CD4-positive, alpha-beta T cell (primary cell): ENCODE measurements at regions not wholly inside any gene's neighbourhood (a gene's known extent, or its start where the extent isn't known, plus 50 kb on each side); places are given as distances from the start of the nearest gene placed in this dataset.

ENCODE experiments used
- ATAC-seq: fragments of 200-7000 bp; cut with Tn5 transposase; one replicate; pipeline ENCODE4 v1.10.0; 2022; ENCODE audit warnings: mild to moderate bottlenecking; ENCODE audit not compliant: poor library complexity
- CTCF ChIA-PET: fragments of 350-600 bp; sonication (Branson Sonifier 250); formaldehyde crosslinking; loops from one replicate; lab custom pipeline; 2021; ENCODE audit warnings: antibody characterized with exemption, inconsistent platforms; lab: Charles Lee
- POLR2A ChIA-PET: fragments of 350-600 bp; sonication (Branson Sonifier 250); formaldehyde crosslinking; loops from one replicate; lab custom pipeline; 2021; ENCODE audit warnings: antibody characterized with exemption, inconsistent platforms; lab: Charles Lee
- DNase-seq, 14 experiments: peaks; one replicate each; pipeline ENCODE4 v3.0.0-alpha.2; 2013 to 2020; ENCODE audit warnings: mixed read lengths in 2 of 14
- H3K27ac ChIP-seq, 2 donors: one replicate each; pipeline versions ENCODE4 v1.5.1 to v1.7.0; 2013; ENCODE audit warnings: low read length in 2 of 2, low read depth in 1 of 2, mild to moderate bottlenecking in 1 of 2
- H3K27me3 ChIP-seq, 2 experiments: 1 replicate in 1 of 2; 2 replicates in 1 of 2; pipeline versions ENCODE4 v1.6.1 to v1.7.0; 2013; ENCODE audit warnings: low read length in 2 of 2, control low read depth in 1 of 2, mild to moderate bottlenecking in 1 of 2, moderate library complexity in 1 of 2; ENCODE audit not compliant: insufficient read depth in 2 of 2, control insufficient read depth in 1 of 2
- H3K36me3 ChIP-seq: one replicate; pipeline ENCODE4 v1.6.1; 2013; ENCODE audit warnings: low read length, control low read depth; ENCODE audit not compliant: insufficient read depth
- H3K4me1 ChIP-seq: one replicate; pipeline ENCODE4 v1.6.1; 2013; ENCODE audit warnings: low read length, control low read depth; ENCODE audit not compliant: insufficient read depth
- H3K4me3 ChIP-seq: one replicate; pipeline ENCODE4 v1.5.1; 2013; ENCODE audit warnings: mild to moderate bottlenecking, low read length, moderate library complexity
- H3K9me3 ChIP-seq, 2 experiments: 1 replicate in 1 of 2; 2 replicates in 1 of 2; pipeline versions ENCODE4 v1.6.1 to v1.7.0; 2013; ENCODE audit warnings: low read length in 2 of 2, mild to moderate bottlenecking in 2 of 2, control low read depth in 1 of 2, moderate library complexity in 1 of 2; ENCODE audit not compliant: control insufficient read depth in 1 of 2, insufficient read depth in 1 of 2
- H3K27ac Mint-ChIP-seq: one replicate; pipeline ENCODE4 v1.8.0; 2020; ENCODE audit warnings: mixed read lengths
- H3K27me3 Mint-ChIP-seq: one replicate; pipeline ENCODE4 v1.8.0; 2021; ENCODE audit warnings: mixed read lengths
- H3K36me3 Mint-ChIP-seq: one replicate; pipeline ENCODE4 v1.8.0; 2021; ENCODE audit warnings: low read depth, mixed read lengths
- H3K4me1 Mint-ChIP-seq: one replicate; pipeline ENCODE4 v1.8.0; 2021; ENCODE audit warnings: low read depth, mixed read lengths
- H3K4me3 Mint-ChIP-seq: one replicate; pipeline ENCODE4 v1.8.0; 2020; ENCODE audit warnings: mild to moderate bottlenecking, mixed read lengths
- H3K9me3 Mint-ChIP-seq: one replicate; pipeline ENCODE4 v1.8.0; 2020; ENCODE audit warnings: mixed read lengths
- intact Hi-C, 2 experiments: fragments of 100-400 bp; cut with DNase I in 1 of 2; cut with micrococcal nuclease in 1 of 2; formaldehyde crosslinking; loops; one replicate each; pipeline versions ENCODE4 v1.15.1 to v1.9.0; 2023 to 2025; cut with DNase I, micrococcal nuclease
- TF ChIP-seq, protein P1 (sequence below): fragments of 200-600 bp; IDR thresholded peaks from one replicate; pipeline ENCODE4 v1.8.0; 2022; ENCODE audit warnings: antibody characterized with exemption, mild to moderate bottlenecking

GRCh38 chr6:167477688-167478087 is 152.8 kb downstream of the TTLL2 start:
- H3K4me3 ChIP-seq, result no peak overlapping the region
- no peaks in the 10 kb centered on the region for H3K9me3 ChIP-seq
- H3K9me3 Mint-ChIP-seq, result no peaks in the 10 kb centered on the region
- TF ChIP-seq, protein P1, sequence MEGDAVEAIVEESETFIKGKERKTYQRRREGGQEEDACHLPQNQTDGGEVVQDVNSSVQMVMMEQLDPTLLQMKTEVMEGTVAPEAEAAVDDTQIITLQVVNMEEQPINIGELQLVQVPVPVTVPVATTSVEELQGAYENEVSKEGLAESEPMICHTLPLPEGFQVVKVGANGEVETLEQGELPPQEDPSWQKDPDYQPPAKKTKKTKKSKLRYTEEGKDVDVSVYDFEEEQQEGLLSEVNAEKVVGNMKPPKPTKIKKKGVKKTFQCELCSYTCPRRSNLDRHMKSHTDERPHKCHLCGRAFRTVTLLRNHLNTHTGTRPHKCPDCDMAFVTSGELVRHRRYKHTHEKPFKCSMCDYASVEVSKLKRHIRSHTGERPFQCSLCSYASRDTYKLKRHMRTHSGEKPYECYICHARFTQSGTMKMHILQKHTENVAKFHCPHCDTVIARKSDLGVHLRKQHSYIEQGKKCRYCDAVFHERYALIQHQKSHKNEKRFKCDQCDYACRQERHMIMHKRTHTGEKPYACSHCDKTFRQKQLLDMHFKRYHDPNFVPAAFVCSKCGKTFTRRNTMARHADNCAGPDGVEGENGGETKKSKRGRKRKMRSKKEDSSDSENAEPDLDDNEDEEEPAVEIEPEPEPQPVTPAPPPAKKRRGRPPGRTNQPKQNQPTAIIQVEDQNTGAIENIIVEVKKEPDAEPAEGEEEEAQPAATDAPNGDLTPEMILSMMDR, result no peak
- POLR2A ChIA-PET, result no interaction called here
- intact Hi-C loops, result no loop called here
- CTCF ChIA-PET, result no interaction called here
- ATAC-seq, result no peak
- H3K4me1 Mint-ChIP-seq, result no peaks in the 10 kb centered on the region
- H3K36me3 Mint-ChIP-seq, result no peaks in the 10 kb centered on the region
- H3K4me3 Mint-ChIP-seq, result no peak overlapping the region
- no peak overlapping the region for H3K27ac ChIP-seq
- H3K36me3 ChIP-seq, result no peaks in the 10 kb centered on the region
- H3K27me3 ChIP-seq, result peaks cover 6 to 7% of the 10 kb centered on the region in 2 experiments
- no peak overlapping the region for H3K27ac Mint-ChIP-seq
- no peaks in the 10 kb centered on the region for H3K4me1 ChIP-seq
- peaks cover 36% of the 10 kb centered on the region for H3K27me3 Mint-ChIP-seq
- no peak for DNase-seq

DNA sequence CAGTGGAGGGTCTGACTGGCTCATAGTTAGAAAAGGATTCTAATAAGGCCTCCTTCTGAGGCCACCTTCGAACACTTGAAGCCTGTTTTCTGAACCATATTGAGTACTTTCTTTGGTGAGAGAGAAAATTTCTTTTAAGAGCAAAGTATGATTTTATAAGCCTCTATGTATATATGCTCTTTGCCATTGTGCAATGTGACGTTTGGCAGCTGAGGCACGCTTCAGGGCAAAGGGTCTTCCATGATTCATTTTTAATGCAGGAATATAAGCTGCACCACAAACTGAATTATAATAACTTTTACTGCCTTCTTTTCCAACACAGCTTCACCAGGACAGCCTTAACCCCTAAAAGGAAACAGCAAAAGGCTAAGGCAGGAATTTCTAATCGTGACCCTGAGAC is 154.4 kb downstream of the TTLL2 start:
- ATAC-seq (no peak), DNase-seq (no peak)
- TF ChIP-seq, protein P1, result no peak
- CTCF ChIA-PET, result no interaction called here
- Histone ChIP-seq H3K36me3 (no peaks in the 10 kb centered on the region), H3K27me3 (peaks cover 5 to 11% of the 10 kb centered on the region in 2 experiments), H3K9me3 (no peaks in the 10 kb centered on the region), H3K27ac (no peak overlapping the region), H3K4me1 (no peaks in the 10 kb centered on the region), H3K4me3 (no peak overlapping the region)
- Mint-ChIP-seq H3K4me3 (no peak overlapping the region), H3K4me1 (no peaks in the 10 kb centered on the region), H3K27ac (no peak overlapping the region), H3K36me3 (no peaks in the 10 kb centered on the region), H3K27me3 (peaks cover 45% of the 10 kb centered on the region), H3K9me3 (no peaks in the 10 kb centered on the region)
- POLR2A ChIA-PET, result no interaction called here
- intact Hi-C loops, result no loop called here

GRCh38 chr6:167479901-167480648 is 155.2 kb downstream of the TTLL2 start:
- H3K36me3 Mint-ChIP-seq, result no peaks in the 10 kb centered on the region

More at GRCh38 chr6:167479901-167480648, 155.2 kb downstream of the TTLL2 start:
- DNase-seq (no peak), ATAC-seq (no peak)
- no peak overlapping the region for H3K4me3 Mint-ChIP-seq
- ChIA-PET POLR2A (no interaction called here), CTCF (no interaction called here)
- Histone ChIP-seq H3K4me3 (no peak overlapping the region), H3K27ac (no peak overlapping the region), H3K36me3 (no peaks in the 10 kb centered on the region), H3K9me3 (no peaks in the 10 kb centered on the region), H3K27me3 (peaks cover 5 to 11% of the 10 kb centered on the region in 2 experiments), H3K4me1 (no peaks in the 10 kb centered on the region)
- H3K9me3 Mint-ChIP-seq, result no peaks in the 10 kb centered on the region
- no peaks in the 10 kb centered on the region for H3K4me1 Mint-ChIP-seq
- H3K27me3 Mint-ChIP-seq, result peaks cover 45% of the 10 kb centered on the region
- intact Hi-C loops, result no loop called here
- TF ChIP-seq, protein P1, result no peak
- H3K27ac Mint-ChIP-seq, result no peak overlapping the region
